Left ventricle myocardium inferior (tissue), 1 donor: ENCODE measurements at regions not wholly inside any gene's neighbourhood (a gene's known extent, or its start where the extent isn't known, plus 50 kb on each side); places are given as distances from the start of the nearest gene placed in this dataset.
"Not testable (repeated sequence)": the region's sequence is repeated elsewhere in the genome, so short reads cannot be mapped to it uniquely, and the experiment has no call there.

Experiments used
- DNase-seq: peaks from one replicate; pipeline ENCODE4 v3.0.0-alpha.2; 2020
- H3K27ac ChIP-seq: fragments of 200-600 bp; replicated peaks from 2 replicates; pipeline ENCODE4 v1.8.0; 2021
- H3K27me3 ChIP-seq: fragments of 200-600 bp; 2 replicates; pipeline ENCODE4 v1.8.0; 2021; ENCODE audit warnings: low read depth
- H3K36me3 ChIP-seq: fragments of 200-600 bp; 2 replicates; pipeline ENCODE4 v1.8.0; 2021
- H3K4me1 ChIP-seq: fragments of 200-600 bp; 2 replicates; pipeline ENCODE4 v1.8.0; 2021
- H3K4me3 ChIP-seq: fragments of 200-600 bp; 2 replicates; pipeline ENCODE4 v1.8.0; 2021; ENCODE audit warnings: mild to moderate bottlenecking, moderate library complexity
- H3K9me3 ChIP-seq: fragments of 200-600 bp; replicated peaks from 2 replicates; pipeline ENCODE4 v1.8.0; 2021
- intact Hi-C: fragments of 100-400 bp; cut with micrococcal nuclease; formaldehyde crosslinking; loops from one replicate; pipeline ENCODE4 v1.11.0; 2022
- TF ChIP-seq, protein P1 (sequence below): fragments of 200-600 bp; IDR thresholded peaks from 2 replicates; pipeline ENCODE4 v1.8.0; 2021; ENCODE audit warnings: antibody characterized with exemption, mild to moderate bottlenecking, borderline replicate concordance
- donor health status: DM: no; HTN: yes; CAD: no; lungs with severe emphysema.

DNA sequence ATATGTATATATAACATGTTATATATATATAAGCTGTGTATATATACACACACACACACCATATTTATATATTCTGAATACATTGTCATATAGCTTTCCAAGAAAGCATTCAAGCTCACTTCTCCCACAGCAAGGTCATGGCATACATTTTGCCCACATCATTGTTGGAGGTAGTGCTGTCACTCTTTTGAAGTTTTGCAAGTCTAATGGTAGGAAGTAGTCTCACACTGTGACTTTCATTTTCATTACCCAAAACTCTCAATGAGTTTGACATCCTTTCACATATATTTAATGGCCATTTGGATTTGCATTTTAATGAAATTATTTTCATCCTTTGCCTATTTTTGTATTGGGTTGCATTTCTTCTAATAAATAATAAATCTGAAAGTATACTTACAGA, 59.8 kb upstream of the COX7C start:
- H3K4me1 ChIP-seq, result no peaks in the 10 kb centered on the region
- peaks cover 18% of the 10 kb centered on the region for H3K9me3 ChIP-seq
- H3K36me3 ChIP-seq, result no peaks in the 10 kb centered on the region
- TF ChIP-seq, protein P1, sequence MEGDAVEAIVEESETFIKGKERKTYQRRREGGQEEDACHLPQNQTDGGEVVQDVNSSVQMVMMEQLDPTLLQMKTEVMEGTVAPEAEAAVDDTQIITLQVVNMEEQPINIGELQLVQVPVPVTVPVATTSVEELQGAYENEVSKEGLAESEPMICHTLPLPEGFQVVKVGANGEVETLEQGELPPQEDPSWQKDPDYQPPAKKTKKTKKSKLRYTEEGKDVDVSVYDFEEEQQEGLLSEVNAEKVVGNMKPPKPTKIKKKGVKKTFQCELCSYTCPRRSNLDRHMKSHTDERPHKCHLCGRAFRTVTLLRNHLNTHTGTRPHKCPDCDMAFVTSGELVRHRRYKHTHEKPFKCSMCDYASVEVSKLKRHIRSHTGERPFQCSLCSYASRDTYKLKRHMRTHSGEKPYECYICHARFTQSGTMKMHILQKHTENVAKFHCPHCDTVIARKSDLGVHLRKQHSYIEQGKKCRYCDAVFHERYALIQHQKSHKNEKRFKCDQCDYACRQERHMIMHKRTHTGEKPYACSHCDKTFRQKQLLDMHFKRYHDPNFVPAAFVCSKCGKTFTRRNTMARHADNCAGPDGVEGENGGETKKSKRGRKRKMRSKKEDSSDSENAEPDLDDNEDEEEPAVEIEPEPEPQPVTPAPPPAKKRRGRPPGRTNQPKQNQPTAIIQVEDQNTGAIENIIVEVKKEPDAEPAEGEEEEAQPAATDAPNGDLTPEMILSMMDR, result no peak
- intact Hi-C loops, result no loop called here
- no peak overlapping the region for H3K4me3 ChIP-seq
- no peak overlapping the region for H3K27ac ChIP-seq
- DNase-seq, result no peak
- no peaks in the 10 kb centered on the region for H3K27me3 ChIP-seq

DNA sequence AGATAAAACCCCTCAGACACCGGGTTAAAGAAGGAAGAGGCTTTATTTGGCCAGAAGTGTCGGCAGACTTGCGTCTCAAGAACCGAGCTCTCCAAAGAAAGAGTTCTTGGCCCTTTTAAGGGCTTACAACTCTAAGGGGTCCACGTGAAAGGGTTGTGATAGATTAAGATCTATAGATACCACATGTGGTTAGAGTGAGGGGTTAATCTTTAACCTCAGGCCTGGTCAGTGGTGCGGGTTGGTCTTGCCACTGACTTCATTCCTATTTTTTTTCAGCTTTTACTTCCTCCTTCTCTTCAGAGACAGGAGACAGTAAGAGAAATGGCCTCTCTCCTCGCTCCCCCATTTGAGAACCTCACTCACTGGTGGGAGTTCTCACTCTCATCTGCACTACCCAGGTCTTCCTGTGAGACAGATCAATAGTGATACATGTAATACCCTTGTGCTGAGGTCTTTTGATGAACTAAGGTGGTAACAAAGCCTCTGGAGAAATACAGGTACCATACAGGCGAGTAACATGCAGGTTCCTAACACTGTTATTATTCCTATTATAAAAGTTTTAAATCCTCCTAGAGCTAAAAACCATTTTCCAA, 52.4 kb upstream of the COX7C start:
- Histone ChIP-seq H3K4me1 (no peaks in the 10 kb centered on the region), H3K9me3 (peaks cover 5% of the 10 kb centered on the region), H3K27ac (no peak overlapping the region), H3K27me3 (no peaks in the 10 kb centered on the region), H3K4me3 (no peak overlapping the region), H3K36me3 (no peaks in the 10 kb centered on the region)
- DNase-seq, result no peak
- intact Hi-C loops, result no loop called here
- TF ChIP-seq, protein P1, result no peak

DNA sequence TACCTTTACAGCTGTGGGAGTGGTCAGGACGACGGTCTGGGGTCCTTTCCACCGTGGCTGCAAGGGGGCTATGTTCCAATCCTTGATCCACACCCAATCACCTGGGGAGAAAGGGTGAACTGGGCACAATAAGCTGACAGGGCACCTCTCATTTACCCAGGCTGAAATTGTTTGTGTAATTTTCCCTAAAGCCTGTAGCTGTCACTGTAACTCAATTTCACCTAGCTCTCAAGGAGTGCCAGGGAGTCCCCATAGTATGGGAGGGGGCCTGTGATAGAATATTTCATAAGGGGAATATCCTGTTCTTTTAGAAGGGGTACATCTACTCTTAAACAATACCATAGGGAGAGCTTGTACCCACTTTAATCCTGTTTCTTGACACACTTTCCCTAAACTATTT, 51.7 kb upstream of the COX7C start:
- H3K9me3 ChIP-seq, H3K27me3 ChIP-seq, H3K27ac ChIP-seq, intact Hi-C loops, DNase-seq, H3K4me3 ChIP-seq, H3K36me3 ChIP-seq, H3K4me1 ChIP-seq: not testable (repeated sequence)
